HG03135 (cell line): ENCODE measurements at regions not wholly inside any gene's neighbourhood (a gene's known extent, or its start where the extent isn't known, plus 50 kb on each side); places are given as distances from the start of the nearest gene placed in this dataset.
"Not testable (repeated sequence)": the region's sequence is repeated elsewhere in the genome, so short reads cannot be mapped to it uniquely, and the experiment has no call there.

Experiments
- ATAC-seq: cut with Tn5 transposase; IDR thresholded peaks from one replicate; pipeline ENCODE4 v1.9.1; 2021; ENCODE audit warnings: mild to moderate bottlenecking, moderate library complexity; ENCODE audit not compliant: unreplicated experiment

DNA sequence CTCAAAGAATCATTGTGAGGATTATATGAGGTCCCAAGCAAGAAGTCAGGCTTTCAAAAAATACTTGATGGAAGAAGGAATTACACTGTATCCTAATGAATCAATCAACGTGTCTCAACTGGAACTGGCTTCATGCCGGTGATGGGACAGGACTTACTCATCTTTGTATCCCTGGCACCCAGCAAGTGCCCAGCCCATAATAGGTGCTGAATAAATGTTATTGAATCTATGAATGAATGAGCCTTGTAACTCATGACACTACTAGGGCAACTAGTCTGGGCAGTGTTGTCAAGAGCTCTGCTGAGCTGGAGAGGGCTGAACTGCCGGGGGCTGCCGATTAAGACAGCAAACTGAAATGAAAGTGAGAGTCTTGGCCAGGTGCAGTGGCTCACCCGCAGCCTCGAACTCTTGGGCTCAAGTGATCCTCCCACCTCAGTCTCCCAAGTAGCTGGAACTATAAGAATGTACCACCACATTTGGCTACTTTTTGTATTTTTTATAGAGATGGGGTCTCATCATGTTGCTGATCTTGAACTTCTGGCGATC, 87.2 kb upstream of the KIF5B start:
- ATAC-seq: no peak

DNA sequence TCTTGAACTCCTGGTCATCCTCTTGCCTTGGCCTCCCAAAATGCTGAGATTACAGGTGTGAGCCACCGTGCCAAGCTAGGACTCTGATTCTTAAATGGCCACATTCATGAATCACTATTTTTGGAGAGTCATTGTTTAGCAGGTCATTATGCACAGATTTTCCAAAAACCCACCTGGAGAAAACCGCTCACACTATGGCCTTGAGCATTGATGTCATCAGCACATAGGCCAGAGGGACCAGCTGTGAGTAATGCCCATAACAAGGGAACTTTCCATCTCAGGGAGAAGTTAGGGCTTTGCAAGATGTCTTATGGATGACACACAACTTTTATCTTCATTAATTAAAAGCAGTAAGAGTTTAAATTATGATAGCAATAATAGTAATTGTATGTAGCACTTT, 86.4 kb upstream of the KIF5B start:
- no peak for ATAC-seq

DNA sequence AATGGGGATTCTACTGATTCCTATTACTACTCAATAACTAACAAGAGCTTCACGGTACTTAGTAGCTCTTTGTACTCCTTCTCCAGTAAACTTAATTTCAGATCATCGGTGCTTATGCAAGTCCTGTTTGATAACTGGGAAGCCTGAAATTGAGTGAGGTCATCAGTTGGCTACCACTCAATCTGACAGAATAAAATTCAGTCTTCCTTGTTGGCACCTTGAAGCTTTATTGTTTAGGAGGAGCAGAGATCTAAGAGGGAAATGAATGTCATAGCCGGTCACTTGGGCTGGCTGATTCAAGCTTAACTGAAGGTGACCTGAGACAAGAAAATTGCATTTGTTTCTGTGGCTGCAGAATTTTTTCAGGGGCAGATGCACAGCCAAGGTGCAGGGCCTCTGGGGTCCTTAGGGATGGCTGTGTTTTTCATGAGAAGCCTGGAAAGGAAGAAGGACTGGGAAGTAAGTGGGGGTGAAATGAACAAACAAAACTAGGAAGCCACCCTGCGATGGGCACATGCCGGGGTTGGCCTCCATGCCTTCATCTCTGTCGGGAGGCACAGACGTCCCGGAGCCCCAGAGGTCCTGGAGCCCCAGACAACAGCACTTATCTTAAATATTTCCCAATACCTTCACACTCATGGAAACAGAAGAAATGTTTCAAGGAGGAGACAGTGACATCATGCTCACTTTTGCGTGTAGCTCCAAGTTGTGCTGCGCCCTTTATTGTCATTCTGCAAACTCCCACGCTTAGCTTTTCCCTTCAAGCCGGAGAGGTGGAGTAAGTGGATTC, 85.0 kb upstream of the KIF5B start:
- ATAC-seq: no peak

DNA sequence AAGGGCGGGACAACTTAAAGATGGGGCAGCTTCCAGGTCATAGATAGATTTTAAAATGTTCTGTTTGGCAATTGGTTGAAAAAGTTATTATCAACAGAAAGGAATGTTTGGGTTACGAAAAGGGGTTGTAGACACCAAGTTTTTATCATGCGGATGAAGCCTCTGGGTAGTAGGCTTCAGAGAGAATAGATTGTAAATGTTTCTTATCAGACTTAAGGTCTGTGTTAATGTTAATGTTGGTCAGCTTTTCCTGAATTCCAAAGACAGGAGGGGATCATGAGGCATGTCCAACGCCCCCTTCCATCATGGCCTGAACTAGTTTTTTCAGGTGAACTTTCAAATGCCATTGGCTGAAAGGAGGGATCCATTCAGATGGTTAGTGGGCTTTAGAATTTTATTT, 84.2 kb upstream of the KIF5B start:
- ATAC-seq: no peak

DNA sequence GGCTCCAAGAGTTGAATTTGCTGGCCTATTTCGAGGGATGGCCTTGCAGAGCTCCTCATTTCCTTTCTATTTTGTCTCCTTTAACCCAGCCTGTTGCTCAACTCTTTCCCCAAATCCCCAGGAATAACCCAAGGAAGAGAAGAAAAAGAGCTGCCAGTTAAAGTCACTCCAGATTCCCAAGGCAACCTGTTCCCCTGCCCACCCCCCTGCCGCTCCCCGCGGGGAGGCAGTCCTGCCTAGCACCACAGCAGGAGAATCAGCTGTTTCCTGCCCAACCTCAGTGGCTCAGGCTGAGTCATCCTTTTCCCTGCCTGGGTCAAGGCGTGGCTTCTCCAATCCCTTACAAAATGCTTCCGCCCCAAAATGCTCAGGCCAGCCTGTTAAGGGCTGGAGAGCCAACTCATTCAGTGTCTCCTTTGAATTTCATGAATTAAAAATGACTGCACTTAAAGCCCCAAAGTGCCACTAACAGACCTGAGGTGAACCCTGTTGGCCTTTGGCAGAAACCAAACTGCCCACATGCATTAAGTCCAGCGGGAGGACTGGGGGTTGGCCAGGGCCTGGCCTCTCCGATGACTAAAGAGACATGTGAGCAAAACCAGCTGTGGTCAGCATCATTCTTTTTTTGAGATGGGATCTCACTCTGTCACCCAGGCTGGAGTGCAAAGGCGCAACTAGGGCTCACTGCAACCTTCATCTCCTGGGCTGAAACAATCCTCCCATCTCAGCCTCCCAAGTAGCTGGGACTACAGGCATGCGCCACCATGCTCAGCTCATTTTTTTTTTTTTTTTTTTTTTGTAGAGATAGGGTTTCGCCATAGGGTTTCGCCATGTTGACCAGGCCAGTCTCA, 83.2 kb upstream of the KIF5B start:
- ATAC-seq: no peak

DNA sequence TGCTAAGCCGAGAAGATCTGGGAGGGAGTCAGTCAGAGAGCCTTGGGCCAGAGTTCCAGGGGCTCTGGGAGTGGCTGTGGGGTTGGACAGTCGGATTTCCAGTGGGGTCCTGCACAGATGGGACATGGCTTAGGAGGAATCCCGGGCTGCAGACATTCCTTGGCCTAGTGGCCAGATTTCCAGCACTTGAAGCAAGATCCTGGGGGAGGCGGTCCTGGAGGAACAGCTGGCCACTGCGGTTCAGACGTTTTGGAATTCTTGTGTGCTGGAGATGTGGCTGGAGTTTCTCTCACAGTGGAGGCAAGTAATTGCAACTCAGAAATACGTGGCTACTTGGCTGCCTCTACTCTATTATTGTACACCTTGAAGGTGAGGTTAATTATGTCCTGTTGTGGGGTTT, 80.7 kb upstream of the KIF5B start:
- not testable (repeated sequence) for ATAC-seq

DNA sequence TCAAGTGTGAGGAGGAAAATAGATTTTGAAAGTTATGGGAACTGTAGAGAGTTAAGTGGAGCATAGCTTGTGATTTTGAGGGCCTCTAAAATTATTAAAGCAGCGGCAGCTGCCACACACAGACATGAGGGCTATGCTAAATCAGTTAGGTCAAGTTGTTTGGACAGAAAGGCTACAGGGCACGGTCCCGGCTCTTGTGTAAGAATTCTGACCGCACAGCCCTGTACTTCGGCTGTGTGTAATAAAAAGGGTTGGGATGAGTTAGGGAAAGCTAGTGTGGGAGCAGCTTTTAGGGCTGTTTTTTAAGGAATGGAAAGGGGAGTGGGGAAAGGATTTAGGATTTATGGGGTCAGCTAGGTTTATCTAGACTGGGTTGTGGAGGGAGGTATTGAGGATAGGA, 79.6 kb upstream of the KIF5B start:
- not testable (repeated sequence) for ATAC-seq

DNA sequence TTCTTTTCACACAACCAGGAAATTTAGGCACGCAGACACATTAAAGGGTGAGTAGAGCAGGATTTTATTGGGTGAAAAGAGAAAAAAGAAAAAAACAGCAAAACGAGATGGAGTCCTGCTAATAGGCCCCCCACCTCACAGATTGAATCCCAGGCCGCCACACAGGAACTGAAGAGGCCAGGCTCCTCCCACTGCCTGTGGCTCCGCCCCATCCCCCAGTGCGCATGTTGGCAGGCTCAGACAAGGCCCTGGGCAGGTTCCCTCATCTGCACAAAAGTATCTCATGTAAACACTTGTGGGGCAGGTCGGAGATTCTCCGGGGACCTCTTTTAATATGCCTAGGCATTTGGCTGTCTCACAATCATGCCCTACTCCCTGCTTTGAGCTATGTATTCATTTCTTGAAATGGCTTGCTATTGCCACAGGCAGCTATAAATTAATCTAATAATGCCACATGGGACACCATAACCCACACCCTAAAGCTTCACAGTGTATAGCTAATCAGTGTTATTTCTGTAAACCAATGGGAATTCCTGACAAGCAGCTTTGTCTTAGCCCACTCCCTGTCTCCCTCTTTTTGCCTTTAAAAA, 76.2 kb upstream of the KIF5B start:
- no peak for ATAC-seq

DNA sequence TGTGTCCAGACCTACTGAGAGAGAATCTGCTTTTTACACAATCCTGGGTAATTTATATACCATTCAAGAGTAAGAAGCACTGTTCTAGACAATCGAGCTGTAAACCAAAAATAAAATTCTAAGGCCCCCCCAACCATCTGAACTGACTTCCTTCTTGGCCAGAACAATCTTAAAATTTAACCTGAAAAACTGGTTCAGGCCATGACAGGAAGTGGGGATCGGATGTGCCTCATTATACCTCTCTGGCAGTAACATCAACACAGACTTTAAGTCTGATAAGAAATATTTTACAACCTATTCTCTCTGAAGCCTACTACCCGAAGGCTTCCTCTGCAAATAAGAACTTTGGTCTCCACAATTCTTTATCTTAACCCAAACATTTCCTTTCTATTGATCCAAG, 75.2 kb upstream of the KIF5B start:
- ATAC-seq: no peak

DNA sequence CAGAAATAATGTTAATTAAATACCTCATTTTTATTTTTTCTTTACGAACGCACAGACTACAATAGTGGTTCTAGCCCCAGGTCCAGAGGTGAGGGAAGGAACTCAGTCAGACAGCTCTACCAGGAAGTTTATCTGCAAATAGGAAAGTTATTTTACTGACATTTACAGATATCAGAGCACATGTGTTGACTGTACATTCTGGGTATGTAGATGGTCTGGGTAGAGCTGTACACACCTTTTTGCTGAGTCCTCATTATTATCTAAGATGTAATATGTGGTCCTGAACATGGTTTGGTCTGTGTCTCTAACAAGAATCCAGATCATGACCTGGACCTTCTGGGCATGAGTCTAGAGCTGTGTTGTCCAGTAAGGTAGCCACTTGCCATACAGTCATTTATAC, 74.6 kb upstream of the KIF5B start:
- ATAC-seq: no peak

DNA sequence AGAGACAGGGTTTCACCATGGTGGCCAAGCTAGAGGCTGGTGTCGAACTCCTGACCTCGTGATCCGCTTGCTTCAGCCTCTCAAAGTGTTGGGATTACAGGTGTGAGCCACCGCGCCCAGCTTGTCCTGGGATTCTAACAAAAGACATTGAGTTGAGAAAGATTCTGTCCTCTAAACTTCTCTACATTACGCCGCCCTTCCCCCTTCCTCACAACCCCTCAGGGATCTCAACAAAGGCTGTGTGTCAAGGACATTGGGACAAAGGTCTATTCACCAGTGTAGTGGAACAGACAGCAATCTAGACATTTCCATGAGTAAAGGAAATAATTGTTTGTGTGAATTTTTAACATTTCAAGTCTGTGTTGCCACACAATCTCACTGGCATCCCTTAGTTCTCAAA, 68.8 kb upstream of the KIF5B start:
- no peak for ATAC-seq

DNA sequence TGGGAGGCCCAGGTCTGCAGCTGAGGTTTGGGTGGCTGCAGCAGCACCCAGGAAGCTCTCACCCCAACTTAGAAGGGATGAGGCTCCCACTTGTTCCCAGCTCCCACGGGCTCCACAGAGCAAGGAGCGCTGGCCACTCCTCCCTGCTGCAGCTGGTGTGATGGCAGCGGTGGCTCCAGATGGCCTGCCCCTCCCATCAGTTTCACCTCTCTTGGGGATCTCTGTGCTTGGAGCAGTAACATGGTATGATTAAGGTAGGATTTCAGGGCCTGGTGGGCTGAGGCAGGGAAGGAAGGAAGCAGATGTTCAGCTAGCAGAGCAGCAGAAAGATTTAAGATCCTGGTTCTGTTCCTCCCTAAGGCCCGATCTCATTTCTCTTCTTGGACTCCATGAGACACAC, 66.8 kb upstream of the KIF5B start:
- ATAC-seq: no peak

DNA sequence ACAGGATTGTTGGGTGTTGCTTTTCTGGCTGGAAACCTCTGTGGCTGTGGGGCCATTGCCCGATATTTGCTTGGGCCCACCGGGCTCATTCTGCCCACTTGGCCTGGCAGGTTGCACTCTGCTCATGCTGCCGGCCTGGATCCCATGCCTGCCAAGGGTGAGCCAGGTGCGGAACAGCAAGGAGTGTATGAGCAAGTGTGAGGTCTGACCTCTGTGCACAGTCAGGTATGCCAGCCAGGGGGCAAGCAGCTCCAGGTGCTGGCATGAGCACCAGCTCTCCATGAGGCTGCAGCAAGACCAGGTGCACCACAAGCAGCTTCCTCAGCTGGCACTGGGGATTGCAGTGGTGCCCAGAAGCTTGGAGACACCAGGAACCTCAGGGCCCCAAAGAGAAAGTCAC, 65.4 kb upstream of the KIF5B start:
- ATAC-seq: no peak

DNA sequence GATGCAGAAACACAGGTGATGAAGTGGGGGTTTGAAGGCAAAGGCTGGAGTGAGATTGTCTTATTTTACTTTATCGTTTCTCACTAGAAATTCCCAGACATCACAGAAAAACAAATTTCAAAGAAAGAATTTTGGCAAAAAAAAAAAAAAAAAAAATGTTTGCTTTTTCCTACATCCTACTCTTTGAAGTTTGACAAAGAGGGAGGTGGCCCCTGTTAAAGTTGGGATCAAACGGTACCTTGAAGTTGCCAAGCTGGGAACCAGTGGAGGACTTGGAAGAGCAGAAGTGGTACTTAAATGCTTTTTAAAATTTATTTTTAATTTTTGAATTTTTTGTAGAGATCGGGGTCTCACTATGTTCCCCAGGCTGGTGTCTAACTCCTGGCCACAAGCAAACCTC, 63.9 kb upstream of the KIF5B start:
- ATAC-seq: no peak

DNA sequence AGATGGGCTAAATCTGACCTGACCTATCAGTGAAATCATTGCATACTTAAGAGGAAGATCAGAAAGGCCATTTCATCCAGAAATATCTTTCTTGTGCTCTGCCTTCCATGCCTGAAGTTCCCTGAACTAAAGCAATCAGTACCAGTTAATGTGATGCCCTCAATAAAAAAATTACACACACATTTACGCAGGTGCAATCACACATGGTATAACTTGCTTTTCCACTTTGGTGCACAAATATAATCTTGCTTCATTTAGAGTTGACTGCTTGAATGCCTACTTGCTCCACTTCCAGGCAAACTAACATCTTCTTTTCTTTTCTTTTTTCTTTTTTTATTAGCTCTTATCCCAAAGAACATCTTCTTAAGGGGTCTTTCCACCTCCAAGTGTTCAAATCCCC, 58.3 kb upstream of the KIF5B start:
- ATAC-seq: no peak

DNA sequence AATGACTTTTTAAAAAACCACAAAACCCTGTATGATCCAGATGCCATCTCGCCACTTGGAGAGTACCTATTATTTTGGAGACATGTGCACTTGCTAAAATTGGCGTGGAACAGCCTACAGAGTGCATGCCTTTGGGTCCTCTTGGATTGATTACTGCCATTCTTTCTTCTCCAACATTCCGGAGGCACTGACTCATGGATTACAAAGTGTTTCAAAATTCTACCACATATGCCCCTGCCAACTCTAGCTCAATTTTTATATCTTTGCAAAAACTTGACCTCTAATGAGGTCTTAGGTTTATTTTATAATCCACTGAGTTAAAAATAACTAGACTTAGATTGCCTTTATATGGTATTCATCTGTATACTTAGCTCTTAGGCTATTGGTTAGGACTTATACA, 55.8 kb upstream of the KIF5B start:
- ATAC-seq: no peak

DNA sequence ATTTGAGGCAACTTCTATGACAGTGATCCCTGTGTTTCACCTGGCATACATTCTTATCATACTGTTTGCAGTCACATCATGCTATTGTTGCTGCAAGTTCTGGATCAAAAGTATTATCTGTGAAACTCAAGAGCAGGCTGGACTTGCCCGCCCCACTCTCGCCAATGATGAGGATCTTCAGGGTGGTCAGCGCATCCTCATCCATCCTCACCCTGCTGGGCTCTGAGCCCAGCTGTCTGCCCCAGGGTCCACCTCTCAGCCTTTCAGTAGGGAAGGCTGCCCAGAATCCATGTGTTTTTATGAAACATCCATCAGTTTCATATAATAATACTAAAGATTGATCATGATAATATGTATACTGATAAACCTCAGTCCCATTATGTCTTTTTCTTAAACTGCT, 55.4 kb upstream of the KIF5B start:
- ATAC-seq: no peak

DNA sequence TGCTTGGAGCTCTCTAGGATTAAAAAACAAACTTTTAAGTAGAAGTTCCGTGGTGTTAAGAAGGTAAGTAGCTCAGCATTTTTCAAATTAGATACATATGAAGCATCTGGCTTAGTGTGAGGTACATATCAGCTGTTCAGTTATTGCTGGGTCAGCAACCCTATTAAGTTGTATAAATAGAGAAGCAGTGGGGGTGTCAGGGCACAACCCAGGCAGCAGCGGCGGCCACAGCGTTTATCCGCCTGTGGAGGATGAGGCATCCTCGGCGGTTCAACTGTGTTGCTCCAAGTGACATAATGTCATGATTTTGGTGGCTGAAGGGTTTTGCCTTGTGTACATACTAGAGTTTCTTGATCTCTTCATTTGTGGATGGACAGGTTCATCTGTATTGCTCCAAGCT, 54.6 kb upstream of the KIF5B start:
- no peak for ATAC-seq

DNA sequence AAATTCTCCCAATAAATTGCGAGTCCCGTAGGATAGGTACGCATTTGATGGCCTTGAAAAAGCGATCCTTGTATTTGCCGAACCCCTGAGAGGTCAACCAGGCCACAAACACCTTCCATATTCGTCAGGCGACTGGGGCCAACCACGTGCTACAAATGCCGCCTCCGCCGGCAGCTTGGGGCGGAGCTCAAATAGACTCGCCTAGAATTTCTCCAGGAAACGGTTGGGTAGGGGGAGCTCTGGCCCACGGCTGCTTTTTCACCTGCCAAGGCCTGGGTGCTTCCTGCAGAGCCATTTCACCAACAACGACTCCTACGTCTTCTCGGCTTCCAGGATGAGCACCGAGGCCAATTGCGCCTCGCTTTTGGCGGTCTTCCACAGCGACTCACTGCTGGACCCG, 53.4 kb upstream of the KIF5B start:
- ATAC-seq: no peak
